SK-N-SH treated with all-trans-retinoic acid at 6 μM for 48 hours (cell line): ENCODE measurements at regions not wholly inside any gene's neighbourhood (a gene's known extent, or its start where the extent isn't known, plus 50 kb on each side); places are given as distances from the start of the nearest gene placed in this dataset.

Experiments
- ATAC-seq: fragments of 200-7000 bp; cut with Tn5 transposase; 3 replicates; pipeline ENCODE4 v1.9.1; 2020; ENCODE audit warnings: mild to moderate bottlenecking, moderate library complexity
- BACH2 ChIP-seq: fragments of 250-450 bp; sonication (Bioruptor Pico); IDR thresholded peaks from 2 replicates; pipeline ENCODE4 v1.9.0; 2021; ENCODE audit warnings: mild to moderate bottlenecking, borderline replicate concordance
- CREB5 ChIP-seq: fragments of 250-450 bp; sonication (Bioruptor Pico); IDR thresholded peaks from 2 replicates; pipeline ENCODE4 v1.5.1; 2020; ENCODE audit warnings: low read depth, mild to moderate bottlenecking, moderate library complexity
- CSDC2 ChIP-seq: fragments of 250-450 bp; sonication (Bioruptor Pico); IDR thresholded peaks from 2 replicates; pipeline ENCODE4 v1.5.0; 2020; ENCODE audit warnings: mild to moderate bottlenecking, moderate library complexity
- CSRNP3 ChIP-seq: fragments of 250-450 bp; sonication (Bioruptor Pico); IDR thresholded peaks from 2 replicates; pipeline ENCODE4 v1.5.1; 2021; ENCODE audit warnings: mild to moderate bottlenecking, moderate library complexity
- ESRRG ChIP-seq: fragments of 250-450 bp; sonication (Bioruptor Pico); IDR thresholded peaks from 2 replicates; pipeline ENCODE4 v1.6.1; 2021; ENCODE audit warnings: mild to moderate bottlenecking
- GLIS3 ChIP-seq: fragments of 250-450 bp; sonication (Bioruptor Pico); IDR thresholded peaks from 2 replicates; pipeline ENCODE4 v1.5.0; 2020; ENCODE audit warnings: mild to moderate bottlenecking, moderate library complexity
- ISL1 ChIP-seq: fragments of 250-450 bp; sonication (Bioruptor Pico); IDR thresholded peaks from 2 replicates; pipeline ENCODE4 v2.1.2; 2022; ENCODE audit warnings: mild to moderate bottlenecking, moderate library complexity
- OSR1 ChIP-seq: fragments of 250-450 bp; sonication (Bioruptor Pico); IDR thresholded peaks from 2 replicates; pipeline ENCODE4 v1.8.0; 2022; ENCODE audit warnings: moderate library complexity, mild to moderate bottlenecking, inconsistent platforms
- PATZ1 ChIP-seq: fragments of 250-450 bp; sonication (Bioruptor Pico); IDR thresholded peaks from 2 replicates; pipeline ENCODE4 v1.8.0; 2020; ENCODE audit warnings: mild to moderate bottlenecking, moderate library complexity, borderline replicate concordance
- POU6F1 ChIP-seq: fragments of 250-450 bp; sonication (Bioruptor Pico); IDR thresholded peaks from 2 replicates; pipeline ENCODE4 v1.8.0; 2021; ENCODE audit warnings: low read depth, mild to moderate bottlenecking, moderate library complexity, borderline replicate concordance
- RARB ChIP-seq: fragments of 250-450 bp; sonication (Bioruptor Pico); IDR thresholded peaks from 2 replicates; pipeline ENCODE4 v1.8.0; 2021; ENCODE audit warnings: mild to moderate bottlenecking, moderate library complexity
- SNAI2 ChIP-seq: fragments of 250-450 bp; sonication (Bioruptor Pico); IDR thresholded peaks from 2 replicates; pipeline ENCODE4 v1.5.0; 2020; ENCODE audit warnings: mild to moderate bottlenecking, moderate library complexity
- TCF4 ChIP-seq: fragments of 250-450 bp; sonication (Bioruptor Pico); IDR thresholded peaks from 2 replicates; pipeline ENCODE4 v1.8.0; 2021; ENCODE audit warnings: mild to moderate bottlenecking, moderate library complexity, borderline replicate concordance
- TOX ChIP-seq: fragments of 250-450 bp; sonication (Bioruptor Pico); IDR thresholded peaks from 2 replicates; pipeline ENCODE4 v1.8.0; 2021; ENCODE audit warnings: mild to moderate bottlenecking, moderate library complexity, borderline replicate concordance
- TSHZ2 ChIP-seq: fragments of 250-450 bp; sonication (Bioruptor Pico); IDR thresholded peaks from 2 replicates; pipeline ENCODE4 v1.5.0; 2020; ENCODE audit warnings: mild to moderate bottlenecking, moderate library complexity
- ZC3H10 ChIP-seq: fragments of 250-450 bp; sonication (Bioruptor Pico); IDR thresholded peaks from 2 replicates; pipeline ENCODE4 v1.5.1; 2021; ENCODE audit warnings: mild to moderate bottlenecking, moderate library complexity
- ZFP30 ChIP-seq: fragments of 450-650 bp; formaldehyde crosslinking; IDR thresholded peaks from 2 replicates; pipeline ENCODE4 v1.5.0; 2022; ENCODE audit warnings: mild to moderate bottlenecking, moderate library complexity
- ZNF70 ChIP-seq: fragments of 450-650 bp; formaldehyde crosslinking; IDR thresholded peaks from 2 replicates; pipeline ENCODE4 v1.5.0; 2020; ENCODE audit warnings: mild to moderate bottlenecking, moderate library complexity
- ZNF8 ChIP-seq: fragments of 450-650 bp; formaldehyde crosslinking; IDR thresholded peaks from 2 replicates; pipeline ENCODE4 v1.5.0; 2020; ENCODE audit warnings: mild to moderate bottlenecking, moderate library complexity

GRCh38 chr7:149692557-149692982 lies 80.8 kb downstream of the ZNF467 start:
- no peak for ATAC-seq
- TF ChIP-seq RARB (CRISPR knock-in tag) = no peak
- no peak for TF ChIP-seq POU6F1 (CRISPR knock-in tag)
- no peak for TF ChIP-seq ISL1 (CRISPR knock-in tag)
- no peak for TF ChIP-seq TOX
- TF ChIP-seq ZNF8 (CRISPR knock-in tag) = no peak
- no peak for TF ChIP-seq ZC3H10 (CRISPR knock-in tag)
- no peak for TF ChIP-seq TCF4 (CRISPR knock-in tag)
- TF ChIP-seq, all 23 proteins: peak for 0

GRCh38 chr7:149692056-149692455 lies 81.3 kb downstream of the ZNF467 start:
- TF ChIP-seq ZNF70 (CRISPR knock-in tag) (no peak), ZFP30 (CRISPR knock-in tag) (no peak), SNAI2 (no peak), ZC3H10 (CRISPR knock-in tag) (no peak), CREB5 (CRISPR knock-in tag) (no peak), CSRNP3 (CRISPR knock-in tag) (no peak), ISL1 (CRISPR knock-in tag) (no peak), TCF4 (CRISPR knock-in tag) (no peak), POU6F1 (CRISPR knock-in tag) (no peak), BACH2 (CRISPR knock-in tag) (no peak), OSR1 (CRISPR knock-in tag) (no peak), ZNF8 (CRISPR knock-in tag) (no peak), PATZ1 (no peak), RARB (CRISPR knock-in tag) (no peak), TSHZ2 (no peak), CSDC2 (no peak), GLIS3 (CRISPR knock-in tag) (no peak), ESRRG (CRISPR knock-in tag) (no peak)

More at GRCh38 chr7:149692056-149692455, 81.3 kb downstream of the ZNF467 start:
- ATAC-seq = no peak
